Hepatocyte (in vitro differentiated cells): ENCODE measurements at regions not wholly inside any gene's neighbourhood (a gene's known extent, or its start where the extent isn't known, plus 50 kb on each side); places are given as distances from the start of the nearest gene placed in this dataset.

Experiments
- EZH2 ChIP-seq: fragments of 200-600 bp; sonication (generic); IDR thresholded peaks from 2 replicates; pipeline ENCODE4 v1.6.1; 2016; ENCODE audit warnings: antibody characterized with exemption, mild to moderate bottlenecking, borderline replicate concordance
- TF ChIP-seq, protein P1 (sequence below): fragments of 200-600 bp; sonication (generic); IDR thresholded peaks from 2 replicates; pipeline ENCODE4 v1.5.1; 2016; ENCODE audit warnings: antibody characterized with exemption, mild to moderate bottlenecking; ENCODE audit not compliant: poor library complexity

- TF ChIP-seq, protein P1, sequence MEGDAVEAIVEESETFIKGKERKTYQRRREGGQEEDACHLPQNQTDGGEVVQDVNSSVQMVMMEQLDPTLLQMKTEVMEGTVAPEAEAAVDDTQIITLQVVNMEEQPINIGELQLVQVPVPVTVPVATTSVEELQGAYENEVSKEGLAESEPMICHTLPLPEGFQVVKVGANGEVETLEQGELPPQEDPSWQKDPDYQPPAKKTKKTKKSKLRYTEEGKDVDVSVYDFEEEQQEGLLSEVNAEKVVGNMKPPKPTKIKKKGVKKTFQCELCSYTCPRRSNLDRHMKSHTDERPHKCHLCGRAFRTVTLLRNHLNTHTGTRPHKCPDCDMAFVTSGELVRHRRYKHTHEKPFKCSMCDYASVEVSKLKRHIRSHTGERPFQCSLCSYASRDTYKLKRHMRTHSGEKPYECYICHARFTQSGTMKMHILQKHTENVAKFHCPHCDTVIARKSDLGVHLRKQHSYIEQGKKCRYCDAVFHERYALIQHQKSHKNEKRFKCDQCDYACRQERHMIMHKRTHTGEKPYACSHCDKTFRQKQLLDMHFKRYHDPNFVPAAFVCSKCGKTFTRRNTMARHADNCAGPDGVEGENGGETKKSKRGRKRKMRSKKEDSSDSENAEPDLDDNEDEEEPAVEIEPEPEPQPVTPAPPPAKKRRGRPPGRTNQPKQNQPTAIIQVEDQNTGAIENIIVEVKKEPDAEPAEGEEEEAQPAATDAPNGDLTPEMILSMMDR = no peak
- no peak for TF ChIP-seq EZH2
These were observed 187.9 kb upstream of the BTBD3 start for GRCh38 chr20:11729806-11730205.
